NCI-H1930 (cell line): ENCODE measurements at regions not wholly inside any gene's neighbourhood (a gene's known extent, or its start where the extent isn't known, plus 50 kb on each side); places are given as distances from the start of the nearest gene placed in this dataset.
A peak's percentile ranks its signal among the peaks of the same experiment; 100 is the strongest.
"Not testable (repeated sequence)": the region's sequence is repeated elsewhere in the genome, so short reads cannot be mapped to it uniquely, and the experiment has no call there.

ENCODE experiments used
- DNase-seq, 2 experiments: peaks; one replicate each; lab custom pipeline; 2025; lab: John Stamatoyannopoulos, UW

GRCh38 chr1:196090226-196090625, 518.0 kb downstream of the KCNT2 start:
- no peak for DNase-seq

- no peak for DNase-seq
Observed at GRCh38 chr1:196088541-196088940, 519.7 kb downstream of the KCNT2 start.

- DNase-seq, result no peak
Observed at GRCh38 chr1:196078691-196079090, 529.5 kb downstream of the KCNT2 start.

- no peak for DNase-seq
Observed at GRCh38 chr1:196075621-196076020, 532.6 kb downstream of the KCNT2 start.

GRCh38 chr1:196074182-196074581, 534.1 kb downstream of the KCNT2 start:
- no peak for DNase-seq

GRCh38 chr1:196071447-196071846, 536.8 kb downstream of the KCNT2 start:
- DNase-seq, result peak in 1 of 2 experiments; percentile 7

GRCh38 chr1:196070940-196071339, 537.3 kb downstream of the KCNT2 start:
- no peak for DNase-seq

- DNase-seq, result no peak
Observed at GRCh38 chr1:196063952-196064351, 544.3 kb downstream of the KCNT2 start.

- DNase-seq, result no peak
Observed at GRCh38 chr1:196063294-196063693, 544.9 kb downstream of the KCNT2 start.

- DNase-seq, result no peak
Observed at GRCh38 chr1:196060539-196060938, 547.7 kb downstream of the KCNT2 start.

GRCh38 chr1:196059210-196059609, 549.0 kb downstream of the KCNT2 start:
- no peak for DNase-seq

- no peak for DNase-seq
Observed at GRCh38 chr1:196056966-196057365, 551.3 kb downstream of the KCNT2 start.

- DNase-seq, result no peak
Observed at GRCh38 chr1:196049407-196049806, 558.8 kb downstream of the KCNT2 start.

- no peak for DNase-seq
Observed at GRCh38 chr1:196043268-196043667, 565.0 kb downstream of the KCNT2 start.

GRCh38 chr1:196034080-196034706, 574.0 kb downstream of the KCNT2 start:
- DNase-seq, result peak in 1 of 2 experiments; percentile 17

GRCh38 chr1:196031387-196031786, 576.9 kb downstream of the KCNT2 start:
- DNase-seq, result not testable (repeated sequence)

GRCh38 chr1:196030455-196030854, 577.8 kb downstream of the KCNT2 start:
- DNase-seq, result no peak

- no peak for DNase-seq
Observed at GRCh38 chr1:196029410-196029809, 578.8 kb downstream of the KCNT2 start.

GRCh38 chr1:196027127-196027526, 581.1 kb downstream of the KCNT2 start:
- no peak for DNase-seq

GRCh38 chr1:196021174-196021573, 587.1 kb downstream of the KCNT2 start:
- not testable (repeated sequence) for DNase-seq

- DNase-seq, result no peak
Observed at GRCh38 chr1:196009362-196009761, 598.9 kb downstream of the KCNT2 start.

GRCh38 chr1:196007763-196008162, 600.5 kb downstream of the KCNT2 start:
- DNase-seq, result no peak

GRCh38 chr1:196005426-196005825, 602.8 kb downstream of the KCNT2 start:
- no peak for DNase-seq

GRCh38 chr1:196004388-196004787, 603.9 kb downstream of the KCNT2 start:
- DNase-seq, result not testable (repeated sequence)
